HepG2 (cell line): ENCODE measurements at regions not wholly inside any gene's neighbourhood (a gene's known extent, or its start where the extent isn't known, plus 50 kb on each side); places are given as distances from the start of the nearest gene placed in this dataset.

Source experiments
- ATAC-seq: fragments of 200-7000 bp; cut with Tn5 transposase; 3 replicates; pipeline ENCODE4 v1.9.1; 2020; ENCODE audit warnings: mild to moderate bottlenecking, moderate library complexity
- BruUV-seq: library from RNA; stranded (reverse); fragments of 400-500 nt; replicated peaks from 2 replicates; lab custom pipeline; 2021; lab: Mats Ljungman, UMichigan
- CTCF ChIA-PET: fragments of 300-600 bp; formaldehyde crosslinking; extraction: SDS; loops from one replicate; lab custom pipeline; 2021; ENCODE audit warnings: low total read pairs, inconsistent platforms, low intra/inter-chr PET ratio; lab: Yijun Ruan, JAX
- POLR2A ChIA-PET: fragments of 350-600 bp; sonication (Branson Sonifier 250); formaldehyde crosslinking; loops from one replicate; lab custom pipeline; 2020; ENCODE audit warnings: antibody characterized with exemption, inconsistent platforms; lab: Yijun Ruan, JAX
- DNase-seq: peaks from one replicate; pipeline ENCODE4 v3.0.0-alpha.2; 2015; ENCODE audit warnings: low spot score
- FAIRE-seq: peaks from 3 replicates; lab custom pipeline; 2011; peaks lifted over from hg19 to GRCh38; lab: Jason Lieb, UNC
- H2AFZ ChIP-seq: one replicate; pipeline ENCODE4 v1.6.1; 2011; ENCODE audit warnings: low read length, inconsistent platforms
- H3K27ac ChIP-seq: fragments of 300-600 bp; 3 replicates; pipeline ENCODE4 v1.8.0; 2011; ENCODE audit warnings: mixed run types, mild to moderate bottlenecking, mixed read lengths, low read length, inconsistent platforms; ENCODE audit not compliant: insufficient read depth; ENCODE audit errors: extremely low read length
- H3K27me3 ChIP-seq, 2 experiments: fragments of 200-600 bp in 1 of 2; 2 replicates in 1 of 2; 3 replicates in 1 of 2; pipeline versions ENCODE4 v1.6.0 to v1.8.0; 2011; ENCODE audit warnings: low read length in 2 of 2, mild to moderate bottlenecking in 2 of 2, moderate library complexity in 2 of 2, inconsistent platforms in 1 of 2; ENCODE audit not compliant: insufficient read depth in 2 of 2, control insufficient read depth in 1 of 2
- H3K36me3 ChIP-seq, 2 experiments: fragments of 200-600 bp in 1 of 2; replicated peaks in 1 of 2; 2 replicates in 1 of 2; 3 replicates in 1 of 2; pipeline versions ENCODE4 v1.5.1 to v1.8.0; 2011; ENCODE audit warnings: low read length in 2 of 2, inconsistent platforms in 1 of 2; ENCODE audit not compliant: insufficient read depth in 2 of 2, control insufficient read depth in 1 of 2
- H3K4me1 ChIP-seq: 2 replicates; pipeline ENCODE4 v1.5.1; 2012; ENCODE audit warnings: low read length, inconsistent platforms; ENCODE audit not compliant: insufficient read depth
- H3K4me2 ChIP-seq: 2 replicates; pipeline ENCODE4 v1.6.0; 2011; ENCODE audit warnings: low read depth, low read length, inconsistent platforms
- H3K4me3 ChIP-seq, 3 experiments: fragments of 200-600 bp in 1 of 3; sonication (generic), shearing (Covaris generic) in 1 of 3; replicated peaks in 1 of 3; 2 replicates each; pipeline ENCODE4 v1.5.1; 2011 to 2016; ENCODE audit warnings: low read length in 3 of 3, inconsistent platforms in 2 of 3, low read depth in 2 of 3, mild to moderate bottlenecking in 2 of 3, control low read depth in 1 of 3, mixed read lengths in 1 of 3; ENCODE audit not compliant: insufficient read depth in 1 of 3
- H3K79me2 ChIP-seq: one replicate; pipeline ENCODE4 v1.6.1; 2011; ENCODE audit warnings: low read length, inconsistent platforms; ENCODE audit not compliant: insufficient read depth
- H3K9ac ChIP-seq: 2 replicates; pipeline ENCODE4 v1.6.0; 2011; ENCODE audit warnings: mild to moderate bottlenecking, low read depth, low read length, inconsistent platforms; ENCODE audit not compliant: insufficient read depth
- H3K9me3 ChIP-seq: 2 replicates; pipeline ENCODE4 v1.5.1; 2012; ENCODE audit warnings: mild to moderate bottlenecking, low read length
- H4K20me1 ChIP-seq: 2 replicates; pipeline ENCODE4 v1.6.0; 2011; ENCODE audit warnings: inconsistent platforms, mild to moderate bottlenecking, low read length, moderate library complexity; ENCODE audit not compliant: insufficient read depth
- BCLAF1 ChIP-seq: fragments of 450-650 bp; IDR thresholded peaks from 2 replicates; pipeline ENCODE4 v1.6.1; 2017; ENCODE audit warnings: mild to moderate bottlenecking
- CC2D1A ChIP-seq: sonication (generic); formaldehyde crosslinking; IDR thresholded peaks from 2 replicates; pipeline ENCODE4 v1.8.1; 2023; ENCODE audit warnings: mild to moderate bottlenecking, missing genetic modification reagents
- EP300 ChIP-seq, 3 experiments: sonication (generic) in 1 of 3; formaldehyde crosslinking in 1 of 3; IDR thresholded peaks; 2 replicates each; pipeline versions ENCODE4 v1.5.1 to v1.6.1; 2011 to 2020; ENCODE audit warnings: low read depth in 2 of 3, low read length in 2 of 3, borderline replicate concordance in 1 of 3, improper control_type of control experiment in 1 of 3, mild to moderate bottlenecking in 1 of 3, missing genetic modification reagents in 1 of 3, moderate library complexity in 1 of 3
- FOXA1 ChIP-seq, 2 experiments: fragments of 450-650 bp in 1 of 2; sonication (generic) in 1 of 2; formaldehyde crosslinking in 1 of 2; IDR thresholded peaks; 2 replicates each; pipeline versions ENCODE4 v1.4.0 to v1.6.1; 2016 to 2020; ENCODE audit warnings: missing genetic modification reagents in 1 of 2
- HMG20A ChIP-seq: IDR thresholded peaks from 2 replicates; pipeline ENCODE4 v1.6.1; 2016; ENCODE audit warnings: borderline replicate concordance
- WGBS: methylation state at CpG from one replicate; pipeline ENCODE4 v1.1.6; 2017; ENCODE audit warnings: low lambda C conversion rate; 5-methylcytosine and 5-hydroxymethylcytosine counted together
- in situ Hi-C: cut with HindIII; loops from 2 replicates; pipeline ENCODE4 v1.10.0; 2017; ENCODE audit warnings: low pct_unique_long_range_greater_than_20kb; ENCODE audit not compliant: extremely low pct_ligation_motif_present
- intact Hi-C: fragments of 100-400 bp; cut with micrococcal nuclease; formaldehyde crosslinking; loops from one replicate; pipeline ENCODE4 v1.10.0; 2022; ENCODE audit not compliant: unreplicated experiment
- TF ChIP-seq, protein P1 (sequence below): sonication (generic); formaldehyde crosslinking; IDR thresholded peaks from 2 replicates; pipeline ENCODE4 v1.4.0; 2020; ENCODE audit warnings: mild to moderate bottlenecking, missing genetic modification reagents

DNA sequence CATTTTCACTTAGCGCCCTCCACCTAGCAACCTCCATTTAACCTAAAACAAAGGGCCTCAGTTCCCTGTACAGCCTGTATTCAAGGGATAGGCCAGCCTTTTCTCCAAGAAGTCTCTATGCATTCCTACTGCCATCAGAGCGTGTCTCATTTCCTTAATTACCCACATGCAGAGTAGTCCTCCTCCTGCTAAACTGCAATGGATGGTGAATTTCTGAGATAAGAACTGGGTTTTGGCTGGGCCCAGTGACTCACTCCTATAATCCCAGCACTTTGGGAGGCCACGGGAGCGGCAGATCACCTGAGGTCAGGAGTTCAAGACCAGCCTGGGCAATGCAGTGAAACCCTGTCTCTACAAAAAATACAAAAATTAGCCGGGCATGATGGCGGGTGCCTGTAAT is 71.1 kb upstream of the GPR158 start:
- CTCF ChIA-PET, result no interaction called here
- TF ChIP-seq CC2D1A (CRISPR knock-in tag), result no peak
- TF ChIP-seq BCLAF1, result no peak
- TF ChIP-seq HMG20A (CRISPR knock-in tag), result no peak
- no peak for TF ChIP-seq EP300 (IDR thresholded peaks at IDR 0.05; ENCODE audit: low read depth in 2 of 2, low read length in 2 of 2)
- no peak for TF ChIP-seq EP300 (CRISPR knock-in tag; IDR thresholded peaks at IDR 0.05; ENCODE audit: borderline replicate concordance)
- no peak for TF ChIP-seq FOXA1 (IDR thresholded peaks at IDR 0.05)
- TF ChIP-seq FOXA1 (CRISPR knock-in tag; IDR thresholded peaks at IDR 0.05), result no peak
- TF ChIP-seq, protein P1, sequence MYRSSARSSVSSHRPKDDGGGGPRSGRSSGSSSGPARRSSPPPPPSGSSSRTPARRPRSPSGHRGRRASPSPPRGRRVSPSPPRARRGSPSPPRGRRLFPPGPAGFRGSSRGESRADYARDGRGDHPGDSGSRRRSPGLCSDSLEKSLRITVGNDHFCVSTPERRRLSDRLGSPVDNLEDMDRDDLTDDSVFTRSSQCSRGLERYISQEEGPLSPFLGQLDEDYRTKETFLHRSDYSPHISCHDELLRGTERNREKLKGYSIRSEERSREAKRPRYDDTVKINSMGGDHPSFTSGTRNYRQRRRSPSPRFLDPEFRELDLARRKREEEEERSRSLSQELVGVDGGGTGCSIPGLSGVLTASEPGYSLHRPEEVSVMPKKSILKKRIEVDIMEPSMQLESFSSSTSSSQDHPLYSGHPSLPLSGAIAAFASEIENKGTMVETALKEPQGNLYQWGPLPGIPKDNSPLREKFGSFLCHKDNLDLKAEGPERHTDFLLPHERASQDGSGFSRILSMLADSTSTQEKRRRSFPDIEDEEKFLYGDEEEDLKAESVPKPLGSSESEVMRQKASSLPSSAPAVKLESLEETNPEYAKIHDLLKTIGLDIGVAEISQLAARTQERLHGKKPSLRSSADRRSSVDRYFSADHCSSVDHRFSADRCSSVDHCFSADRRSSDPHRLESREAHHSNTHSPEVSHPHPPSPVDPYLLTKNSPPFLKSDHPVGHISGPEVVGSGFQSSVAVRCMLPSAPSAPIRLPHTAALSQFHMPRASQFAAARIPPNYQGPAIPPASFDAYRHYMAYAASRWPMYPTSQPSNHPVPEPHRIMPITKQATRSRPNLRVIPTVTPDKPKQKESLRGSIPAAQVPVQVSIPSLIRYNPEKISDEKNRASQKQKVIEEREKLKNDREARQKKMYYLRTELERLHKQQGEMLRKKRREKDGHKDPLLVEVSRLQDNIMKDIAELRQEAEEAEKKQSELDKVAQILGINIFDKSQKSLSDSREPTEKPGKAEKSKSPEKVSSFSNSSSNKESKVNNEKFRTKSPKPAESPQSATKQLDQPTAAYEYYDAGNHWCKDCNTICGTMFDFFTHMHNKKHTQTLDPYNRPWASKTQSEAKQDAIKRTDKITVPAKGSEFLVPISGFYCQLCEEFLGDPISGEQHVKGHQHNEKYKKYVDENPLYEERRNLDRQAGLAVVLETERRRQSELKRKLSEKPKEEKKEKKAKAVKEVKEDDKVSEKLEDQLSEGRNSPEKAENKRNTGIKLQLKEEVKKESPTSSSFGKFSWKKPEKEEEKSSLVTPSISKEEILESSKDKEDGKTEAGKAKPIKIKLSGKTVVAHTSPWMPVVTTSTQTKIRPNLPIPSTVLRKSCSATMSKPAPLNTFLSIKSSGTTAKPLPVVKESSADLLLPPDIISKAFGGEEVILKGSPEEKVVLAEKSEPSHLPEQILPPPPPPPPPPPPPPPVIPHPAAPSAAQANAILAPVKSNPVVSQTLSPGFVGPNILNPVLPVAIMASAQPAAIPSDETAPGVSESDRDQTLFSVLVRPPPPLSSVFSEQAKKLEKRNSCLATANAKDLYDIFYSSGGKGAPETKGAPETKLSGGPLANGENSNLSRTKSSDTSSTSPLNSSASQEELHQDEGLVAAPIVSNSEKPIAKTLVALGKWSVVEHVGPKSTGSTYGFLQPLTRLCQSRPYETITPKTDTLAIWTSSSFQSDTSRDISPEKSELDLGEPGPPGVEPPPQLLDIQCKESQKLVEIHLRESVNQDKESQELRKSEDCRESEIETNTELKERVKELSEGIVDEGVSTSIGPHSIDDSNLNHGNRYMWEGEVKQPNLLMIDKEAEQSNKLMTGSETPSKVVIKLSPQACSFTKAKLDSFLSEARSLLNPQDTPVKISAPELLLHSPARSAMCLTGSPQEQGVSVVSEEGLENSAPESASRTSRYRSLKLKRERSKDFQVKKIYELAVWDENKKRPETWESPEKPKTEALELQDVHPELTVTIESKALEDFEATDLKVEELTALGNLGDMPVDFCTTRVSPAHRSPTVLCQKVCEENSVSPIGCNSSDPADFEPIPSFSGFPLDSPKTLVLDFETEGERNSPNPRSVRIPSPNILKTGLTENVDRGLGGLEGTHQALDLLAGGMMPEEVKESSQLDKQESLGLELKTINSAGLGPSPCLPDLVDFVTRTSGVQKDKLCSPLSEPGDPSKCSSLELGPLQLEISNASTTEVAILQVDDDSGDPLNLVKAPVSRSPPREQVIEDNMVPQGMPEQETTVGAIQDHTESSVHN (CRISPR knock-in tag), result no peak

More for the DNA sequence above, 71.1 kb upstream of the GPR158 start:
- no peak overlapping the region for H2AFZ ChIP-seq
- H4K20me1 ChIP-seq, result no peaks in the 10 kb centered on the region
- no peak overlapping the region for H3K27ac ChIP-seq
- H3K4me1 ChIP-seq, result no peaks in the 10 kb centered on the region
- WGBS, result 48% methylated on average over 6 of the region's 6 CpGs
- no peak for ATAC-seq
- no peaks in the 10 kb centered on the region for H3K36me3 ChIP-seq
- H3K9ac ChIP-seq, result no peak overlapping the region
- in situ Hi-C loops (no loop called here), intact Hi-C loops (no loop called here)
- DNase-seq, result no peak
- POLR2A ChIA-PET, result no interaction called here
- no peaks in the 10 kb centered on the region for H3K9me3 ChIP-seq
- BruUV-seq, result no TSS peak
- FAIRE-seq, result no peak
- no peaks in the 10 kb centered on the region; a peak in 3 of 5 replicates for H3K27me3 ChIP-seq
- no peaks in the 10 kb centered on the region for H3K79me2 ChIP-seq
- no peak overlapping the region for H3K4me3 ChIP-seq
- H3K4me2 ChIP-seq, result no peak overlapping the region
